ENCODE measurements at regions not wholly inside any gene's neighbourhood (a gene's known extent, or its start where the extent isn't known, plus 50 kb on each side); places are given as distances from the start of the nearest gene placed in this dataset.

DNA sequence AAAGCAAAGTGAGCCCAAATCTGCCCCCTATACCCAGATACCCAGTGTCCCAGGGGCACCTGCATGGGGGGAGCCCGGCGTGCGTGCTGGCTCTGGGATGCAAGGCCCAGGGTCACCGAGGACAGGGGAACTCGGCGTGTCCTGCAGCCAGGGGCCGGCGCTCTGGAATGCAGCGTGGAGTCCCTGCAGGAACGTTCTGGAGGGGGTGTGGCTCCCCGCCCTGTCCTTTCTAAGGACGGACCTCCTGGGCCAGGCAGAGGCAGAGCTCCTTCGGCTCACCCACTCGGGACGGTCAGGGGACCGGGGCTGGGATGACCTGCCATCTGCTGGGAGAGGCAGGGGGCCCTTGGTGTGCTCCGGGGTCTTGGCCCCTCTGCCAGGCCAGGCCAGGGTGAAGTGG lies 1196.8 kb downstream of the BRD1 start:
- no peak for TF ChIP-seq POLR2A (IDR thresholded peaks at IDR 0.05; ENCODE audit: extremely low read depth, insufficient read length)
- TF ChIP-seq, protein P1, sequence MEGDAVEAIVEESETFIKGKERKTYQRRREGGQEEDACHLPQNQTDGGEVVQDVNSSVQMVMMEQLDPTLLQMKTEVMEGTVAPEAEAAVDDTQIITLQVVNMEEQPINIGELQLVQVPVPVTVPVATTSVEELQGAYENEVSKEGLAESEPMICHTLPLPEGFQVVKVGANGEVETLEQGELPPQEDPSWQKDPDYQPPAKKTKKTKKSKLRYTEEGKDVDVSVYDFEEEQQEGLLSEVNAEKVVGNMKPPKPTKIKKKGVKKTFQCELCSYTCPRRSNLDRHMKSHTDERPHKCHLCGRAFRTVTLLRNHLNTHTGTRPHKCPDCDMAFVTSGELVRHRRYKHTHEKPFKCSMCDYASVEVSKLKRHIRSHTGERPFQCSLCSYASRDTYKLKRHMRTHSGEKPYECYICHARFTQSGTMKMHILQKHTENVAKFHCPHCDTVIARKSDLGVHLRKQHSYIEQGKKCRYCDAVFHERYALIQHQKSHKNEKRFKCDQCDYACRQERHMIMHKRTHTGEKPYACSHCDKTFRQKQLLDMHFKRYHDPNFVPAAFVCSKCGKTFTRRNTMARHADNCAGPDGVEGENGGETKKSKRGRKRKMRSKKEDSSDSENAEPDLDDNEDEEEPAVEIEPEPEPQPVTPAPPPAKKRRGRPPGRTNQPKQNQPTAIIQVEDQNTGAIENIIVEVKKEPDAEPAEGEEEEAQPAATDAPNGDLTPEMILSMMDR (IDR thresholded peaks at IDR 0.05; ENCODE audit: low read depth, low read length): no peak

Data from NB4 (cell line).